ENCODE measurements at regions not wholly inside any gene's neighbourhood (a gene's known extent, or its start where the extent isn't known, plus 50 kb on each side); places are given as distances from the start of the nearest gene placed in this dataset.

GRCh38 chr3:159605101-159605500 is 383.5 kb upstream of the IL12A start:
- H3K79me2 ChIP-seq (ENCODE audit: control insufficient read depth, low read length) = no peaks in the 10 kb centered on the region
- H3K9me3 ChIP-seq (ENCODE audit: control insufficient read depth, insufficient read depth, low read length) = no peaks in the 10 kb centered on the region
- no peaks in the 10 kb centered on the region for H3K9me2 ChIP-seq (replicated peaks; ENCODE audit: control insufficient read depth, low read length)
- TF ChIP-seq CTCF (IDR thresholded peaks at IDR 0.05; ENCODE audit: low read depth, low read length, poor library complexity, severe bottlenecking) (no peak), EZH2phosphoT487 (IDR thresholded peaks at IDR 0.05; ENCODE audit: borderline replicate concordance, low read length) (no peak)
- no peaks in the 10 kb centered on the region for H4K20me1 ChIP-seq (ENCODE audit: control insufficient read depth, insufficient read depth, low read depth, low read length)
- H3K36me3 ChIP-seq (ENCODE audit: control insufficient read depth, low read length) = no peaks in the 10 kb centered on the region
- H3K27ac ChIP-seq (ENCODE audit: low read depth, low read length) = no peak overlapping the region
- no peak overlapping the region for H3K4me2 ChIP-seq (ENCODE audit: low read length)
- H3K4me3 ChIP-seq (ENCODE audit: low read length) = no peak overlapping the region
- H3F3A ChIP-seq (ENCODE audit: control insufficient read depth, insufficient read depth) = no peaks in the 10 kb centered on the region
- H3K4me1 ChIP-seq (ENCODE audit: control insufficient read depth, low read length) = no peaks in the 10 kb centered on the region
- no peaks in the 10 kb centered on the region for H3K27me3 ChIP-seq (ENCODE audit: control insufficient read depth, low read length)

- Histone ChIP-seq H3K4me3 (ENCODE audit: low read length) (no peak overlapping the region), H3K27me3 (ENCODE audit: control insufficient read depth, low read length) (no peaks in the 10 kb centered on the region), H3K9me3 (ENCODE audit: control insufficient read depth, insufficient read depth, low read length) (no peaks in the 10 kb centered on the region), H3K36me3 (ENCODE audit: control insufficient read depth, low read length) (no peaks in the 10 kb centered on the region), H3K4me1 (ENCODE audit: control insufficient read depth, low read length) (no peaks in the 10 kb centered on the region), H3K4me2 (ENCODE audit: low read length) (no peak overlapping the region), H3K9me2 (replicated peaks; ENCODE audit: control insufficient read depth, low read length) (no peaks in the 10 kb centered on the region), H3K27ac (ENCODE audit: low read depth, low read length) (no peak overlapping the region), H3F3A (ENCODE audit: control insufficient read depth, insufficient read depth) (no peaks in the 10 kb centered on the region), H3K79me2 (ENCODE audit: control insufficient read depth, low read length) (no peaks in the 10 kb centered on the region), H4K20me1 (ENCODE audit: control insufficient read depth, insufficient read depth, low read depth, low read length) (no peaks in the 10 kb centered on the region)
- TF ChIP-seq CTCF (IDR thresholded peaks at IDR 0.05; ENCODE audit: low read depth, low read length, poor library complexity, severe bottlenecking) (no peak), EZH2phosphoT487 (IDR thresholded peaks at IDR 0.05; ENCODE audit: borderline replicate concordance, low read length) (no peak)
Measured at GRCh38 chr3:159605776-159606175, 382.9 kb upstream of the IL12A start.

GRCh38 chr3:159607856-159608255 is 380.8 kb upstream of the IL12A start:
- TF ChIP-seq EZH2phosphoT487 (IDR thresholded peaks at IDR 0.05; ENCODE audit: borderline replicate concordance, low read length) = no peak
- no peak for TF ChIP-seq CTCF (IDR thresholded peaks at IDR 0.05; ENCODE audit: low read depth, low read length, poor library complexity, severe bottlenecking)
- Histone ChIP-seq H3K27ac (ENCODE audit: low read depth, low read length) (no peak overlapping the region), H3K9me3 (ENCODE audit: control insufficient read depth, insufficient read depth, low read length) (no peaks in the 10 kb centered on the region), H3K4me3 (ENCODE audit: low read length) (no peak overlapping the region), H3K27me3 (ENCODE audit: control insufficient read depth, low read length) (no peaks in the 10 kb centered on the region), H3K4me2 (ENCODE audit: low read length) (no peak overlapping the region), H3K9me2 (replicated peaks; ENCODE audit: control insufficient read depth, low read length) (no peaks in the 10 kb centered on the region), H3K79me2 (ENCODE audit: control insufficient read depth, low read length) (no peaks in the 10 kb centered on the region), H3K36me3 (ENCODE audit: control insufficient read depth, low read length) (no peaks in the 10 kb centered on the region), H3K4me1 (ENCODE audit: control insufficient read depth, low read length) (no peaks in the 10 kb centered on the region), H4K20me1 (ENCODE audit: control insufficient read depth, insufficient read depth, low read depth, low read length) (no peaks in the 10 kb centered on the region), H3F3A (ENCODE audit: control insufficient read depth, insufficient read depth) (no peaks in the 10 kb centered on the region)

- no peak overlapping the region for H3K4me3 ChIP-seq (ENCODE audit: low read length)
- TF ChIP-seq CTCF (IDR thresholded peaks at IDR 0.05; ENCODE audit: low read depth, low read length, poor library complexity, severe bottlenecking) (no peak), EZH2phosphoT487 (IDR thresholded peaks at IDR 0.05; ENCODE audit: borderline replicate concordance, low read length) (no peak)
- no peak overlapping the region for H3K27ac ChIP-seq (ENCODE audit: low read depth, low read length)
- no peaks in the 10 kb centered on the region for H4K20me1 ChIP-seq (ENCODE audit: control insufficient read depth, insufficient read depth, low read depth, low read length)
- H3K36me3 ChIP-seq (ENCODE audit: control insufficient read depth, low read length) = no peaks in the 10 kb centered on the region
- H3F3A ChIP-seq (ENCODE audit: control insufficient read depth, insufficient read depth) = no peaks in the 10 kb centered on the region
- H3K9me3 ChIP-seq (ENCODE audit: control insufficient read depth, insufficient read depth, low read length) = no peaks in the 10 kb centered on the region
- no peaks in the 10 kb centered on the region for H3K27me3 ChIP-seq (ENCODE audit: control insufficient read depth, low read length)
- no peaks in the 10 kb centered on the region for H3K79me2 ChIP-seq (ENCODE audit: control insufficient read depth, low read length)
- H3K9me2 ChIP-seq (replicated peaks; ENCODE audit: control insufficient read depth, low read length) = no peaks in the 10 kb centered on the region
- H3K4me1 ChIP-seq (ENCODE audit: control insufficient read depth, low read length) = no peaks in the 10 kb centered on the region
- no peak overlapping the region for H3K4me2 ChIP-seq (ENCODE audit: low read length)
Measured at GRCh38 chr3:159608311-159608710, 380.3 kb upstream of the IL12A start.

Measured in DOHH2 (cell line).